Fibroblast of lung (primary cell): ENCODE measurements at regions not wholly inside any gene's neighbourhood (a gene's known extent, or its start where the extent isn't known, plus 50 kb on each side); places are given as distances from the start of the nearest gene placed in this dataset.
A peak's percentile ranks its signal among the peaks of the same experiment; 100 is the strongest.

Experiments used
- DNase-seq, 2 donors: peaks; one replicate each; pipeline versions ENCODE4 v3.0.0 to v3.0.0-alpha.2; 2010; ENCODE audit warnings: low read depth in 2 of 2
- H2AFZ ChIP-seq: 2 replicates; pipeline ENCODE4 v1.5.1; 2012; ENCODE audit warnings: low read length, control low read depth, inconsistent platforms
- H3K27ac ChIP-seq: 2 replicates; pipeline ENCODE4 v1.5.1; 2011; ENCODE audit warnings: low read length, control low read depth; ENCODE audit not compliant: insufficient read depth
- H3K27me3 ChIP-seq: 2 replicates; pipeline ENCODE4 v1.5.1; 2011; ENCODE audit warnings: mild to moderate bottlenecking, low read length; ENCODE audit not compliant: control insufficient read depth, insufficient read depth
- H3K36me3 ChIP-seq: 2 replicates; pipeline ENCODE4 v1.5.1; 2011; ENCODE audit warnings: low read length; ENCODE audit not compliant: control insufficient read depth, insufficient read depth
- H3K4me1 ChIP-seq: 2 replicates; pipeline ENCODE4 v1.5.1; 2011; ENCODE audit warnings: low read length; ENCODE audit not compliant: control insufficient read depth, insufficient read depth; ENCODE audit errors: extremely low read depth
- H3K4me2 ChIP-seq: 2 replicates; pipeline ENCODE4 v1.5.1; 2011; ENCODE audit warnings: low read length, control low read depth; ENCODE audit not compliant: insufficient read depth; ENCODE audit errors: extremely low read depth
- H3K4me3 ChIP-seq, 4 experiments: fragments of 200-600 bp in 1 of 4; sonication (generic) in 1 of 4; replicated peaks in 1 of 4; 2 replicates each; pipeline ENCODE4 v1.5.1; 2011 to 2016; ENCODE audit warnings: low read length in 4 of 4, low read depth in 3 of 4, mild to moderate bottlenecking in 3 of 4, control low read depth in 2 of 4, inconsistent platforms in 1 of 4, mixed read lengths in 1 of 4; ENCODE audit not compliant: insufficient read depth in 1 of 4; ENCODE audit errors: control extremely low read depth in 1 of 4
- H3K79me2 ChIP-seq: 2 replicates; pipeline ENCODE4 v1.5.1; 2012; ENCODE audit warnings: mild to moderate bottlenecking, low read length, inconsistent platforms; ENCODE audit not compliant: control insufficient read depth, insufficient read depth
- H3K9ac ChIP-seq: 2 replicates; pipeline ENCODE4 v1.5.1; 2011; ENCODE audit warnings: mild to moderate bottlenecking, low read length, control low read depth; ENCODE audit not compliant: insufficient read depth
- H3K9me3 ChIP-seq: 2 replicates; pipeline ENCODE4 v1.5.1; 2012; ENCODE audit warnings: low read depth, low read length; ENCODE audit not compliant: control insufficient read depth, insufficient read depth
- H4K20me1 ChIP-seq: 2 replicates; pipeline ENCODE4 v1.5.1; 2011; ENCODE audit warnings: low read length; ENCODE audit not compliant: control insufficient read depth, insufficient read depth; ENCODE audit errors: extremely low read depth
- CTCF ChIP-seq, 2 donors: IDR thresholded peaks in 1 of 2; conservative IDR thresholded peaks in 1 of 2; 1 replicate in 1 of 2; 2 replicates in 1 of 2; pipeline ENCODE4 v1.5.1; 2011 to 2012; ENCODE audit warnings: low read length in 2 of 2, control low read depth in 1 of 2, inconsistent platforms in 1 of 2, low read depth in 1 of 2, mild to moderate bottlenecking in 1 of 2
- EZH2 ChIP-seq: IDR thresholded peaks from 2 replicates; pipeline ENCODE4 v1.5.1; 2012; ENCODE audit warnings: low read length, control low read depth, mild to moderate bottlenecking; ENCODE audit errors: missing control alignments

DNA sequence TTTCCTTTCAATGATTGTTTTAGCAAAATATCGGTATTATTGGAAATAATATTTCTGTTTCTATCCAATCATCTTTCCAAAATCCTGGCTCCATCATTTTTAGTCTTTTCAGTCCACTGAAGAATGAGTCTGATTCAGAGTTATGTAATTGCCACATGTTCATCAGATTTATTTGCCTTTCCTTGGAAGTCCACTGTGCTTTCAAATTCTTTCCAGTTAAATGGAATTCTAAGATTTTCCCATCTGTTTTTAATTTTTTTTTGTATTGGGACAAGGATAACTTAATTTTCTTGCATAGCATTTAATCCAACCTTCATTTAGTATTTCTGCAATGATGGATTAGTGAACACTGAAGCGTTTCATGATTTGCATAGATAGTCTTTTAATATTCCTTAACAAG lies 521.5 kb upstream of the NRXN1 start:
- Histone ChIP-seq H3K4me2 (no peak overlapping the region), H3K36me3 (no peaks in the 10 kb centered on the region), H3K4me1 (no peaks in the 10 kb centered on the region), H3K27ac (no peak overlapping the region), H3K9me3 (no peaks in the 10 kb centered on the region), H3K27me3 (no peaks in the 10 kb centered on the region), H3K9ac (no peak overlapping the region), H3K79me2 (no peaks in the 10 kb centered on the region), H4K20me1 (no peaks in the 10 kb centered on the region), H3K4me3 (no peak overlapping the region), H2AFZ (no peak overlapping the region)
- no peak for TF ChIP-seq EZH2
- TF ChIP-seq CTCF (conservative IDR thresholded peaks at IDR 0.05 in 1 of 2, IDR thresholded peaks at IDR 0.05 in 1 of 2; ENCODE audit: low read depth in 1 of 2, low read length in 2 of 2) = no peak
- peak in 1 of 2 donors; percentile 4 for DNase-seq

GRCh38 chr2:51535763-51536162 lies 503.8 kb upstream of the NRXN1 start:
- no peaks in the 10 kb centered on the region for H3K36me3 ChIP-seq
- no peak overlapping the region for H2AFZ ChIP-seq
- H4K20me1 ChIP-seq = no peaks in the 10 kb centered on the region
- DNase-seq = no peak
- no peaks in the 10 kb centered on the region for H3K79me2 ChIP-seq
- H3K27ac ChIP-seq = no peak overlapping the region
- no peaks in the 10 kb centered on the region for H3K9me3 ChIP-seq
- H3K4me3 ChIP-seq = no peak overlapping the region
- H3K9ac ChIP-seq = no peak overlapping the region
- no peak overlapping the region for H3K4me2 ChIP-seq
- H3K4me1 ChIP-seq = no peaks in the 10 kb centered on the region
- H3K27me3 ChIP-seq = no peaks in the 10 kb centered on the region
- TF ChIP-seq CTCF (conservative IDR thresholded peaks at IDR 0.05 in 1 of 2, IDR thresholded peaks at IDR 0.05 in 1 of 2; ENCODE audit: low read depth in 1 of 2, low read length in 2 of 2) = no peak
- TF ChIP-seq EZH2 = no peak

GRCh38 chr2:51534166-51534565 lies 502.2 kb upstream of the NRXN1 start:
- Histone ChIP-seq H3K27me3 (no peaks in the 10 kb centered on the region), H3K9ac (no peak overlapping the region), H3K4me2 (no peak overlapping the region), H3K9me3 (no peaks in the 10 kb centered on the region), H3K79me2 (no peaks in the 10 kb centered on the region), H3K4me1 (no peaks in the 10 kb centered on the region), H4K20me1 (no peaks in the 10 kb centered on the region), H2AFZ (no peak overlapping the region), H3K36me3 (no peaks in the 10 kb centered on the region), H3K4me3 (no peak overlapping the region), H3K27ac (no peak overlapping the region)
- TF ChIP-seq CTCF (conservative IDR thresholded peaks at IDR 0.05 in 1 of 2, IDR thresholded peaks at IDR 0.05 in 1 of 2; ENCODE audit: low read depth in 1 of 2, low read length in 2 of 2) (no peak), EZH2 (no peak)
- no peak for DNase-seq
